NOMO-1 treated with DMSO at 0.1 percent for 48 hours (cell line): ENCODE measurements at regions not wholly inside any gene's neighbourhood (a gene's known extent, or its start where the extent isn't known, plus 50 kb on each side); places are given as distances from the start of the nearest gene placed in this dataset.
"Not testable (repeated sequence)": the region's sequence is repeated elsewhere in the genome, so short reads cannot be mapped to it uniquely, and the experiment has no call there.

Experiments used
- DNase-seq: peaks from one replicate; lab custom pipeline; 2025; ENCODE audit not compliant: unreplicated experiment; lab: John Stamatoyannopoulos, UW

DNA sequence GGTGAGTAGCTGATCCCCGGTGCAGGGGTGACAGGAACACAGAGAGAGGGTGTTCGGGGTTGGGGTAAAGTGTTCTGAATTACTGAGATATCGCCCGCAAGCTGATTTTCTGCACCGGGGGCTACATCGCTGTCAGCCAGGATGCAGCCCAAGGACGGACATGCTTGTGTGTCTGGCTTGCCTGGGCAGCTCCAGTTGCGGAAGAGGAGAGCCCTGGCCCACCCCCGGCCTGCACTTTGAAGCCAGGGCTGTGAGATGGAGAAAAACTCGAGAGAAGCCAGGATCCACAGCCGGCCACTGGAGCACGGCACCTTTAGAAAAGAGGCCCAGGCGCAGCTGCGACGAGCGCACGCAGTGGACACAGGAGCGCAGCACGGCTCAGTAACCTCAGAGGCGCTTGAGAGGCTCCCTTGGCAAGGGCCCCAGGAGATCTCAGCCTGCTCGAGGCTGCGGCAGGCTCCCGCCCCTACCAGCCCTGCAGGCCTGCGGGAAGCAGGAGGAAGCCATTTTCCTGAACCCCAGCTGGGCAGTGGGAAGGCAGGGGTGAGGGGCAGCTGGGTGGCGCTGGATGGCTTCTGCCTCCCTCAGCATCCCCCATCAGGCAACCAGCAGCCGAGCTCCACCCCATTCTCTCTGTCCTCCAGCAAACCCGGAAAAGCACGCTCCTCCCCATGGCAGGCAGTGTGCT is 59.2 kb downstream of the C9orf50 start:
- DNase-seq, result no peak

GRCh38 chr9:129560881-129561306 is 60.0 kb downstream of the C9orf50 start:
- DNase-seq, result no peak

GRCh38 chr9:129559506-129559881 is 61.4 kb downstream of the C9orf50 start:
- DNase-seq, result no peak

- no peak for DNase-seq
Measured at GRCh38 chr9:129558551-129559505, 62.1 kb downstream of the C9orf50 start.

- DNase-seq, result no peak
Measured at GRCh38 chr9:129558063-129558550, 62.8 kb downstream of the C9orf50 start.

- DNase-seq, result no peak
Measured at GRCh38 chr9:129557192-129558036, 63.5 kb downstream of the C9orf50 start.

GRCh38 chr9:129556491-129557191 is 64.3 kb downstream of the C9orf50 start:
- DNase-seq, result no peak

DNA sequence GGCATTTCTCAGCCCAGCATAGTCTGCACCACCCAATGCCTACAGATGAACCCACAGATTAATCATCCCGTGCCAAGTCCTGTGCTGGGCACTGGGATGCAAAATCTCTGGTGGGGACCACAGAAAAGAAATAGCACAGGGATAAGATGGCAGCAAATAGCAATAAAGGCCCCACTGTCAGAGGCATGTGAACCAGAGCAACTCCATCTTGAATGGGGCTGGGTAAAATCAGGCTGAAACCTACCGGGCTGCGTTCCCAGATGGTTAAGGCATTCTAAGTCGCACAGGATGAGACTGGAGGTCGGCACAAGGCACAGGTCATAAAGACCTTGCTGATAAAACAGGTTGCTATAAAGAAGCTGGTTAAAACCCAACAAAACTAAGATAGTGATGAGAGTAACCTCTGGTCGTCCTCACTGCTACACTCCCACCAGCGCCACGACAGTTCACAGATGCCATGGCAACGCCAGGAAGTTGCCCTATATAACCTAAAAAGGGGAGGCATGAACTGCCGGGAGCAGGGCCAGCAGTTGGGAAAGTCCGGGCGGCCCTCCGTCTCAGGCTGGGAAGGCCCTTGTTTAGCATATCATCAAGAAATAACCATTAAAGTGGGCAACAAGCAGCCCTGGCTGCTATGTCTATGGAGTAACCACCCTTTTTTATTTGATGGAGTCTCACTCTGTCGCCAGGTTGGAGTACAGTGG is 65.2 kb downstream of the C9orf50 start:
- no peak for DNase-seq

DNA sequence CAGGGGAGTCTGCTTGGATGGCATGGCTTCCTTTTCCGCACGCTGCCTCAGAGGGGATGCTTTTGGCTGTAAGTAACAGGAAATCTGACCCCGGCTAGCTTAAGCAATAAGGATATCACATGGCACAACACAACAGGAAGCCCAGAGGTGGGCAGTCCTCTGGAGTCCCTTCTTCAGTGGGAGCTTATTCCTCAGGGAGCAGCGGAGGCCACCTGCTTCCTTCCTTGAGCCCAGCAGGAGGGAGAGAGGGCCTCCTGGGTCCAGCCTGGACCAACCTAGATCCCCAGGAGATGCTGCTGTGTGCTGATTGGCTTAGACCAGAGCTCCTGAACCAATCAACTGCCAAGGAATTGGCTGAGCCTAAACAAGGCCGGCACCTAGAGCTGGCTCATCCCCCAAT is 66.3 kb downstream of the C9orf50 start:
- DNase-seq, result no peak

- no peak for DNase-seq
Measured at GRCh38 chr9:129553277-129553676, 67.6 kb downstream of the C9orf50 start.

DNA sequence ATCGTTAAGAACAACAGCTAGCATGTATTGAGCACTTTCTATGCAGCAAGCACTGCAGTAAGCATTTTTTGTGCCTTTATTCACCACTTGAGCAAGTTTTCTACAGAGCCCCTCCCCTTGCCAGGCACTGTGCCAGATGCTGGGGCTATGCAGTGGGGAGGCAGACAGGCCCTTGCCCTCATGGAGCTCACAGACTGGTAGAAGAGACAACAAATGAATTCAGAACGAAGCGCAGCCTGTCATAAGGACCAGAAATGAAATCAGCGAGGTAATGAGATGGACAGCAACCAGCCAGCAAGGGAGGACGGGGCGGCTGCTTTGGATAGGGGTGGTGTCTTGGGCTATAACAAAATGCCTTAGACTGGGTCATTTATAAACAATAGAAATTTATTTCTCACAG is 68.8 kb downstream of the C9orf50 start:
- no peak for DNase-seq

DNA sequence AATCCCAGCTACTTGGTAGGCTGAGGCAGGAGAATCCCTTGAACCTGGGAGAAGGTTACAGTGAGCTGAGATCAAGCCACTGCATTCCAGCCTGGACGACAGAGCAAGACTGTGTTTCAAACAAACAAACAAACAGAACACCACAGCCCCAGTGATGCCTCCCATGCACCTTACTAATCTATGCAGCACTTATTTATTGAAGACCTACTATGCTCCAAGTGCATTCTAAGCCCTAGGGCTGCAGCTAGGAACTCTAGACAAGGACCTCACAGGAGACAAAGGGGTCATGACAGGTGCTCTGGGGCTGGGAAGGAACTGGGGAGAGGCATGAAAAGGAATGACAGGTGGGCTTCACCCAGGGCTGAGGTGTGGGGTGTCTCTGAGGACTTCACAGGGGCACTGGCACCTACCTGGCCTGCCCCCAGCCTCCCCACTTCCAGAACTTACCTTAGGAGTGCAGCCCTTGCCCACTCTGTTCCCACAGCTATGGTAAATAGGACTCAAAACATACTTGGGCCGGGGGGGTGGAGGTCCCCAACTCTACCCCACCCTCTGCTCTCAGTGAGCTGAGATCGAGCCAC is 69.4 kb downstream of the C9orf50 start:
- DNase-seq, result no peak

DNA sequence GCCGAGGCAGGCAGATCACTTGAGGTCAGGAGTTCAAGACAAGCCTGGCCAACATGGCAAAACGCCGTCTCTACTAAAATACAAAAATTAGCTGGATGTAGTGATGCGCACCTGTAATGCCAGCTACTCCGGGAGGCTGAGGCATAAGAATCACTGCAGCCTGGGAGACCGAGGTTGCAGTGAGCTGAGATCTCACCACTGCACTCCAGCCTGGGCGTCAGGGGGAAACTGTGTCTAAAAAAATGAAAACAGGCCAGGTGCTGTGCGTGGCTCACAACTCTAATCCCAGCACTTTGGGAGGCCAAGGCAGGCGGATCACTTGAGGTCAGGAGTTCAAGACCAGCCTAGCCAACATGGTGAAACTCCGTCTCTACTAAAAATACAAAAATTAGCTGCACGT is 69.9 kb downstream of the C9orf50 start:
- not testable (repeated sequence) for DNase-seq

DNA sequence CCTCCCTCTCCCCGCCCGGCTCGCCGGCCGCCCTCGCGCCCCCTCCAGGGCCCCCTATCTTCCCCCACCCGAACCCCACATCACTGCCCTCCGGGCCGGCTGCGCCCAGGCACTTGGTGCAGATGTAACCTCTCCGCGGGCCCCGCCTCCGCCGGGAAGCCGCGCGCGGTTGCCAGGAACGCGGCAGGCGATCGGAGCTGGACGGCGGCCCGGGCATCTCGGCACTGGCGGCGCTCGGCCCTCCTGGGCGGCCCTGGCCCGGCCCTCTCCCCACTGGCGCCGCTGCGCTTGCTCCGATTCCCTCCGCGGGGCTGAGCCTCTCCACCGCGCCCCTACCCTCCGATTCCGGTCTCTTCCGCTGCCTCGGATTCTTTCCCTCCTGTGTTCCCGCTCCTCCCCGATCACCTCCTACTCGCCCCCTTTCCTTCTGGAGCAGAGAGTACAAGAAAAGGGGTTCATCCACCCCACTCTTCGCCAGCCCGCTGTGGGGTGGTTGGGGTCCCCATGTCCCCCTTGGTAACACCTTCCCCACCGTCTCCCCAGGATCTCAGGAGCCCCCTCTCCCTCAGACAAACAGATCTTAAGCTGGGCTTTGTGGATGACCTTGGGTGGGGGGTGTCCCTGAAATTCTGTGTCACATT is 70.6 kb downstream of the C9orf50 start:
- no peak for DNase-seq

GRCh38 chr9:129549684-129550083 is 71.2 kb downstream of the C9orf50 start:
- DNase-seq, result no peak

- DNase-seq, result no peak
Measured at GRCh38 chr9:129549139-129549538, 71.8 kb downstream of the C9orf50 start.

DNA sequence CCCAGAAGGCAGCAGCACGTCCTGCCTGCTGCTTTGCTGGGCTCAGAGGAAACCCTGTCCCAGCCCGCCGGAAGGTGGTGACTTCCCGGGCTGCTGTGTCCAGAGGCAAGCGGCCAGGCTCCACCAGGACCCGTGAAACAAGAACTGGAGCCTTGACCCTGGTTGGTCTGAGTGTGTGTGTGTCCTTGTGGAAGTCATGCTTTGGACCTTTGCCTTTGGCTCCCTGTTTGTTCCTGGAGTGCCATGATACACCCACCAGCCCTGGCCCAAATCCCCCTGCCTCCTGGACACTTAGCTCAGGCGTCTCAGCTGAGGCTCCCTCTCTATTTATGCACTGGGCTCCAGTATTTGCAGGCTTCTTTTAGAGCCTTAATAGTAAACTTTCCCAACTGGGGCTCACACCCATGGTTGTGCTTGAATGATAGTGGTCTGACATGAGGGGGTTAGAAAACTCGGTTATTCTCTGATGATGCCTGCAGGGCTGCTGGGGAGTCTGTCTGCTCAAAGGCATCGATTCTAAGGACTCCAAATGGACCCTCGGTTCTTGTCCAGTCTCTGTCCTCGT is 72.2 kb downstream of the C9orf50 start:
- no peak for DNase-seq

DNA sequence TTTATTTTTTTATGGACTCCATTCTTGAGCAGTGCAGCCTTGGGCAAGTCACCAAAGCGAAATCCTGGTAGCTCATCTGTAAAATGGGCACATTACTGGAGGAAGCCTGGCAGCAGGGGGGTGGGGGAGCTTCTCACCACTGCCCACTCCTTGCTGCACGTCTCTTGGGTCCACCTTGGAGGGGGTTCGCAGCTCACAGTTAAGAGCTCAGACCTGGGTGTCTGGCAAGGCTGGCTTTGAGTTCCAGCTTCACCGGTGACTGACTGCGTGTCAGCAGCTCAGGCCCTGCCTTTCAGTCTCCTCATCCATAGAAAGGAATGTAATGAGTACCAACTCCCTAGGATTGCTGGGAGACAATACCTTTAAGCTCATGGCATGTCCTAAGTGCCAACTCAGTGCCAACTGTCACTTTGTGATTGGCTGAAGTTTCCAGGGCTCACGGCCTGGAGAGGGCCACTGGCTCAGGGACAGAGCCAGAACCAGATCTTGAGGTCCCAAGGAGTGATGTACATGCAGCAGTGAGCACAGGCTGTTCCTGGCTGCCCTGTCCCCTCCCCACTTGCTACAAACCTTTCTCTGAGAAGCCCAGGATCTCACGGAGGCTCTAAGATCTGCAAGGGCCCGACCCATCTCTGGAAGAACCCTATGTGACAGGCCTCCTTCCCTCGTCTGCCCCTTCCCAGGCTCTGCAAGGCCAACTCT is 72.9 kb downstream of the C9orf50 start:
- DNase-seq, result no peak
